GM19372 (cell line): ENCODE measurements at regions not wholly inside any gene's neighbourhood (a gene's known extent, or its start where the extent isn't known, plus 50 kb on each side); places are given as distances from the start of the nearest gene placed in this dataset.

Experiments
- ATAC-seq: cut with Tn5 transposase; IDR thresholded peaks from one replicate; pipeline ENCODE4 v1.9.1; 2021; ENCODE audit warnings: mild to moderate bottlenecking, low read depth, moderate library complexity; ENCODE audit not compliant: unreplicated experiment

- ATAC-seq, result no peak
Observed at GRCh38 chr18:10401521-10401920, 52.9 kb upstream of the APCDD1 start.

- no peak for ATAC-seq
Observed at GRCh38 chr18:10401930-10402329, 52.5 kb upstream of the APCDD1 start.

- no peak for ATAC-seq
Observed at GRCh38 chr18:10402871-10403559, 51.4 kb upstream of the APCDD1 start.

GRCh38 chr18:10403708-10404107 lies 50.7 kb upstream of the APCDD1 start:
- ATAC-seq, result no peak

GRCh38 chr18:10404168-10404567 lies 50.3 kb upstream of the APCDD1 start:
- ATAC-seq, result no peak
